WTC11 (cell line): ENCODE measurements at regions not wholly inside any gene's neighbourhood (a gene's known extent, or its start where the extent isn't known, plus 50 kb on each side); places are given as distances from the start of the nearest gene placed in this dataset.

Experiments
- ATAC-seq: fragments of 200-7000 bp; cut with Tn5 transposase; 2 replicates; pipeline ENCODE4 v1.10.0; 2021; ENCODE audit warnings: mild to moderate bottlenecking, moderate library complexity
- CTCF ChIA-PET: fragments of 300-600 bp; sonication (Branson Sonifier 250); formaldehyde crosslinking; loops from one replicate; lab custom pipeline; 2021; ENCODE audit warnings: antibody characterized with exemption; lab: Charles Lee
- POLR2A ChIA-PET: fragments of 350-600 bp; sonication (Branson Sonifier 250); formaldehyde crosslinking; loops from one replicate; lab custom pipeline; 2021; ENCODE audit warnings: antibody characterized with exemption; lab: Charles Lee
- DNase-seq: peaks from one replicate; pipeline ENCODE4 v3.0.0; 2021; ENCODE audit warnings: low spot score
- H3K27ac Mint-ChIP-seq: 2 replicates; pipeline ENCODE4 v1.8.0; 2021; ENCODE audit warnings: mixed read lengths
- H3K27me3 Mint-ChIP-seq: 2 replicates; pipeline ENCODE4 v1.8.0; 2021; ENCODE audit warnings: low read depth, mild to moderate bottlenecking, moderate library complexity, mixed read lengths
- H3K36me3 Mint-ChIP-seq: 2 replicates; pipeline ENCODE4 v1.8.0; 2021; ENCODE audit warnings: mixed read lengths
- H3K4me1 Mint-ChIP-seq: 2 replicates; pipeline ENCODE4 v1.8.0; 2022; ENCODE audit warnings: mixed read lengths
- H3K4me3 Mint-ChIP-seq: 2 replicates; pipeline ENCODE4 v1.8.0; 2021; ENCODE audit warnings: mild to moderate bottlenecking, moderate library complexity, mixed read lengths
- H3K9me3 Mint-ChIP-seq: 2 replicates; pipeline ENCODE4 v1.8.0; 2021; ENCODE audit warnings: mixed read lengths
- ATF1 ChIP-seq: sonication (generic); formaldehyde crosslinking; IDR thresholded peaks from 2 replicates; pipeline ENCODE4 v1.8.1; 2023; ENCODE audit warnings: mild to moderate bottlenecking, moderate library complexity, missing genetic modification reagents
- ELF4 ChIP-seq: sonication (generic); formaldehyde crosslinking; IDR thresholded peaks from 2 replicates; pipeline ENCODE4 v1.8.1; 2022; ENCODE audit warnings: low read depth, mild to moderate bottlenecking, moderate library complexity, missing genetic modification reagents
- ESRRA ChIP-seq: sonication (generic); formaldehyde crosslinking; IDR thresholded peaks from 2 replicates; pipeline ENCODE4 v1.8.1; 2022; ENCODE audit warnings: mild to moderate bottlenecking, missing genetic modification reagents, borderline replicate concordance
- ETV6 ChIP-seq: sonication (generic); formaldehyde crosslinking; IDR thresholded peaks from 2 replicates; pipeline ENCODE4 v1.8.1; 2022; ENCODE audit warnings: mild to moderate bottlenecking, missing genetic modification reagents
- IRF2 ChIP-seq: sonication (generic); formaldehyde crosslinking; IDR thresholded peaks from 2 replicates; pipeline ENCODE4 v1.8.0; 2022; ENCODE audit warnings: low read depth, missing genetic modification reagents, borderline replicate concordance
- NFE2L1 ChIP-seq: sonication (generic); formaldehyde crosslinking; IDR thresholded peaks from 2 replicates; pipeline ENCODE4 v1.8.1; 2023; ENCODE audit warnings: missing genetic modification reagents
- NR1H2 ChIP-seq: sonication (generic); formaldehyde crosslinking; IDR thresholded peaks from 2 replicates; pipeline ENCODE4 v1.9.0; 2021; ENCODE audit warnings: mild to moderate bottlenecking, moderate library complexity, missing genetic modification reagents
- NR2C2 ChIP-seq: sonication (generic); formaldehyde crosslinking; IDR thresholded peaks from 2 replicates; pipeline ENCODE4 v1.8.0; 2022; ENCODE audit warnings: mild to moderate bottlenecking, missing genetic modification reagents
- NR3C1 ChIP-seq: sonication (generic); formaldehyde crosslinking; conservative IDR thresholded peaks from 2 replicates; pipeline ENCODE4 v1.8.1; 2023; ENCODE audit warnings: low read depth, mild to moderate bottlenecking, missing genetic modification reagents
- SMAD4 ChIP-seq: sonication (generic); formaldehyde crosslinking; IDR thresholded peaks from 2 replicates; pipeline ENCODE4 v1.8.0; 2022; ENCODE audit warnings: mild to moderate bottlenecking, missing genetic modification reagents
- SOX15 ChIP-seq: fragments of 250-450 bp; sonication (Bioruptor Pico); IDR thresholded peaks from 2 replicates; pipeline ENCODE4 v1.9.0; 2021; ENCODE audit warnings: mild to moderate bottlenecking
- TEAD1 ChIP-seq: sonication (generic); formaldehyde crosslinking; IDR thresholded peaks from 2 replicates; pipeline ENCODE4 v1.8.0; 2022; ENCODE audit warnings: mild to moderate bottlenecking, missing genetic modification reagents
- TP53 ChIP-seq: sonication (generic); formaldehyde crosslinking; IDR thresholded peaks from 2 replicates; pipeline ENCODE4 v1.8.1; 2023; ENCODE audit warnings: mild to moderate bottlenecking, missing genetic modification reagents
- ZBTB21 ChIP-seq: sonication (generic); formaldehyde crosslinking; IDR thresholded peaks from 2 replicates; pipeline ENCODE4 v1.8.1; 2023; ENCODE audit warnings: mild to moderate bottlenecking, missing genetic modification reagents, borderline replicate concordance
- ZNF138 ChIP-seq: sonication (generic); formaldehyde crosslinking; conservative IDR thresholded peaks from 2 replicates; pipeline ENCODE4 v1.8.1; 2022; ENCODE audit warnings: mild to moderate bottlenecking, moderate library complexity, missing genetic modification reagents
- ZNF219 ChIP-seq: sonication (generic); formaldehyde crosslinking; IDR thresholded peaks from 2 replicates; pipeline ENCODE4 v1.8.0; 2023; ENCODE audit warnings: missing genetic modification reagents, mild to moderate bottlenecking, borderline replicate concordance
- ZNF263 ChIP-seq: sonication (generic); formaldehyde crosslinking; IDR thresholded peaks from 2 replicates; pipeline ENCODE4 v1.8.1; 2022; ENCODE audit warnings: low read depth, mild to moderate bottlenecking, moderate library complexity, missing genetic modification reagents
- ZNF317 ChIP-seq: sonication (generic); formaldehyde crosslinking; IDR thresholded peaks from 2 replicates; pipeline ENCODE4 v1.8.1; 2023; ENCODE audit warnings: low read depth, mild to moderate bottlenecking, moderate library complexity, missing genetic modification reagents, borderline replicate concordance
- TF ChIP-seq, protein P1 (sequence below): sonication (generic); formaldehyde crosslinking; IDR thresholded peaks from 2 replicates; pipeline ENCODE4 v1.8.0; 2022; ENCODE audit warnings: mild to moderate bottlenecking, missing genetic modification reagents
- TF ChIP-seq, protein P2 (sequence below): sonication (generic); formaldehyde crosslinking; IDR thresholded peaks from 2 replicates; pipeline ENCODE4 v1.8.1; 2022; ENCODE audit warnings: low read depth, mild to moderate bottlenecking, moderate library complexity, missing genetic modification reagents, borderline replicate concordance
- TF ChIP-seq, protein P3 (sequence below): sonication (generic); formaldehyde crosslinking; IDR thresholded peaks from 2 replicates; pipeline ENCODE4 v1.8.1; 2023; ENCODE audit warnings: mild to moderate bottlenecking, missing genetic modification reagents, borderline replicate concordance
- TF ChIP-seq, protein P4 (sequence below): sonication (generic); formaldehyde crosslinking; IDR thresholded peaks from 2 replicates; pipeline ENCODE4 v1.8.0; 2023; ENCODE audit warnings: mild to moderate bottlenecking, missing genetic modification reagents
- TF ChIP-seq, protein P5 (sequence below): sonication (generic); formaldehyde crosslinking; IDR thresholded peaks from 2 replicates; pipeline ENCODE4 v1.8.0; 2022; ENCODE audit warnings: mild to moderate bottlenecking, missing genetic modification reagents

DNA sequence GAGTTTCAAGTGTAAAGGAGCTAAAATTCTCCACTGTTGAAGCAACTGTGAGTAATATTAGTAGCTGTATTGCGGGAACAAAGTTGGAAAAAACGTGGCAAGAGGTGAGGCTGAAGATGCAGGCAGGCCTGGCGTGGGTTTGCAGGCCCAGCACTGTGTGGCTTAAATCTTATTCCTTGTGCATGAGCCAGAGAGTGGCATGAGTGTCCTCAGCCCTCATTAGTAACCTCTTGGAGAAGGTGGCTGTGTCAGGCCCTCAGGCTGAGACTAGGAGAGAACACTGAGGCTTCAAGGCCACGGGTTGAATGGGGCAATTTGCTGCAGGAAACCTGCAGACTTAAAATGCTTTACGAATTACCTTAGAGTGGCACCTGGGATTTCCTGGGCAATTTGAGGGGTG lies 372.7 kb upstream of the CITED2 start:
- Mint-ChIP-seq H3K36me3 (no peaks in the 10 kb centered on the region), H3K4me3 (no peak overlapping the region), H3K27ac (no peak overlapping the region), H3K27me3 (no peaks in the 10 kb centered on the region), H3K4me1 (no peaks in the 10 kb centered on the region), H3K9me3 (no peaks in the 10 kb centered on the region)
- no peak for TF ChIP-seq NR1H2 (CRISPR knock-in tag)
- TF ChIP-seq ZNF263 = no peak
- TF ChIP-seq, protein P1, sequence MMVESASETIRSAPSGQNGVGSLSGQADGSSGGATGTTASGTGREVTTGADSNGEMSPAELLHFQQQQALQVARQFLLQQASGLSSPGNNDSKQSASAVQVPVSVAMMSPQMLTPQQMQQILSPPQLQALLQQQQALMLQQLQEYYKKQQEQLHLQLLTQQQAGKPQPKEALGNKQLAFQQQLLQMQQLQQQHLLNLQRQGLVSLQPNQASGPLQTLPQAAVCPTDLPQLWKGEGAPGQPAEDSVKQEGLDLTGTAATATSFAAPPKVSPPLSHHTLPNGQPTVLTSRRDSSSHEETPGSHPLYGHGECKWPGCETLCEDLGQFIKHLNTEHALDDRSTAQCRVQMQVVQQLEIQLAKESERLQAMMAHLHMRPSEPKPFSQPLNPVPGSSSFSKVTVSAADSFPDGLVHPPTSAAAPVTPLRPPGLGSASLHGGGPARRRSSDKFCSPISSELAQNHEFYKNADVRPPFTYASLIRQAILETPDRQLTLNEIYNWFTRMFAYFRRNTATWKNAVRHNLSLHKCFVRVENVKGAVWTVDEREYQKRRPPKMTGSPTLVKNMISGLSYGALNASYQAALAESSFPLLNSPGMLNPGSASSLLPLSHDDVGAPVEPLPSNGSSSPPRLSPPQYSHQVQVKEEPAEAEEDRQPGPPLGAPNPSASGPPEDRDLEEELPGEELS (CRISPR knock-in tag) = no peak
- TF ChIP-seq, protein P2, sequence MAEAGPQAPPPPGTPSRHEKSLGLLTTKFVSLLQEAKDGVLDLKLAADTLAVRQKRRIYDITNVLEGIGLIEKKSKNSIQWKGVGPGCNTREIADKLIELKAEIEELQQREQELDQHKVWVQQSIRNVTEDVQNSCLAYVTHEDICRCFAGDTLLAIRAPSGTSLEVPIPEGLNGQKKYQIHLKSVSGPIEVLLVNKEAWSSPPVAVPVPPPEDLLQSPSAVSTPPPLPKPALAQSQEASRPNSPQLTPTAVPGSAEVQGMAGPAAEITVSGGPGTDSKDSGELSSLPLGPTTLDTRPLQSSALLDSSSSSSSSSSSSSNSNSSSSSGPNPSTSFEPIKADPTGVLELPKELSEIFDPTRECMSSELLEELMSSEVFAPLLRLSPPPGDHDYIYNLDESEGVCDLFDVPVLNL (CRISPR knock-in tag) = no peak
- TF ChIP-seq NR2C2 (CRISPR knock-in tag) = no peak
- TF ChIP-seq NR3C1 = no peak
- TF ChIP-seq TP53 (CRISPR knock-in tag) = no peak
- TF ChIP-seq ZNF138 (CRISPR knock-in tag) = no peak
- no peak for TF ChIP-seq ETV6 (CRISPR knock-in tag)
- no peak for TF ChIP-seq ESRRA
- TF ChIP-seq, protein P3, sequence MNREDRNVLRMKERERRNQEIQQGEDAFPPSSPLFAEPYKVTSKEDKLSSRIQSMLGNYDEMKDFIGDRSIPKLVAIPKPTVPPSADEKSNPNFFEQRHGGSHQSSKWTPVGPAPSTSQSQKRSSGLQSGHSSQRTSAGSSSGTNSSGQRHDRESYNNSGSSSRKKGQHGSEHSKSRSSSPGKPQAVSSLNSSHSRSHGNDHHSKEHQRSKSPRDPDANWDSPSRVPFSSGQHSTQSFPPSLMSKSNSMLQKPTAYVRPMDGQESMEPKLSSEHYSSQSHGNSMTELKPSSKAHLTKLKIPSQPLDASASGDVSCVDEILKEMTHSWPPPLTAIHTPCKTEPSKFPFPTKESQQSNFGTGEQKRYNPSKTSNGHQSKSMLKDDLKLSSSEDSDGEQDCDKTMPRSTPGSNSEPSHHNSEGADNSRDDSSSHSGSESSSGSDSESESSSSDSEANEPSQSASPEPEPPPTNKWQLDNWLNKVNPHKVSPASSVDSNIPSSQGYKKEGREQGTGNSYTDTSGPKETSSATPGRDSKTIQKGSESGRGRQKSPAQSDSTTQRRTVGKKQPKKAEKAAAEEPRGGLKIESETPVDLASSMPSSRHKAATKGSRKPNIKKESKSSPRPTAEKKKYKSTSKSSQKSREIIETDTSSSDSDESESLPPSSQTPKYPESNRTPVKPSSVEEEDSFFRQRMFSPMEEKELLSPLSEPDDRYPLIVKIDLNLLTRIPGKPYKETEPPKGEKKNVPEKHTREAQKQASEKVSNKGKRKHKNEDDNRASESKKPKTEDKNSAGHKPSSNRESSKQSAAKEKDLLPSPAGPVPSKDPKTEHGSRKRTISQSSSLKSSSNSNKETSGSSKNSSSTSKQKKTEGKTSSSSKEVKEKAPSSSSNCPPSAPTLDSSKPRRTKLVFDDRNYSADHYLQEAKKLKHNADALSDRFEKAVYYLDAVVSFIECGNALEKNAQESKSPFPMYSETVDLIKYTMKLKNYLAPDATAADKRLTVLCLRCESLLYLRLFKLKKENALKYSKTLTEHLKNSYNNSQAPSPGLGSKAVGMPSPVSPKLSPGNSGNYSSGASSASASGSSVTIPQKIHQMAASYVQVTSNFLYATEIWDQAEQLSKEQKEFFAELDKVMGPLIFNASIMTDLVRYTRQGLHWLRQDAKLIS (CRISPR knock-in tag) = no peak
- TF ChIP-seq ATF1 (CRISPR knock-in tag) = no peak
- TF ChIP-seq, protein P4, sequence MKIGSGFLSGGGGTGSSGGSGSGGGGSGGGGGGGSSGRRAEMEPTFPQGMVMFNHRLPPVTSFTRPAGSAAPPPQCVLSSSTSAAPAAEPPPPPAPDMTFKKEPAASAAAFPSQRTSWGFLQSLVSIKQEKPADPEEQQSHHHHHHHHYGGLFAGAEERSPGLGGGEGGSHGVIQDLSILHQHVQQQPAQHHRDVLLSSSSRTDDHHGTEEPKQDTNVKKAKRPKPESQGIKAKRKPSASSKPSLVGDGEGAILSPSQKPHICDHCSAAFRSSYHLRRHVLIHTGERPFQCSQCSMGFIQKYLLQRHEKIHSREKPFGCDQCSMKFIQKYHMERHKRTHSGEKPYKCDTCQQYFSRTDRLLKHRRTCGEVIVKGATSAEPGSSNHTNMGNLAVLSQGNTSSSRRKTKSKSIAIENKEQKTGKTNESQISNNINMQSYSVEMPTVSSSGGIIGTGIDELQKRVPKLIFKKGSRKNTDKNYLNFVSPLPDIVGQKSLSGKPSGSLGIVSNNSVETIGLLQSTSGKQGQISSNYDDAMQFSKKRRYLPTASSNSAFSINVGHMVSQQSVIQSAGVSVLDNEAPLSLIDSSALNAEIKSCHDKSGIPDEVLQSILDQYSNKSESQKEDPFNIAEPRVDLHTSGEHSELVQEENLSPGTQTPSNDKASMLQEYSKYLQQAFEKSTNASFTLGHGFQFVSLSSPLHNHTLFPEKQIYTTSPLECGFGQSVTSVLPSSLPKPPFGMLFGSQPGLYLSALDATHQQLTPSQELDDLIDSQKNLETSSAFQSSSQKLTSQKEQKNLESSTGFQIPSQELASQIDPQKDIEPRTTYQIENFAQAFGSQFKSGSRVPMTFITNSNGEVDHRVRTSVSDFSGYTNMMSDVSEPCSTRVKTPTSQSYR (CRISPR knock-in tag) = no peak
- TF ChIP-seq SMAD4 (CRISPR knock-in tag) = no peak
- no peak for TF ChIP-seq TEAD1
- DNase-seq (no peak), ATAC-seq (no peak)
- CTCF ChIA-PET = no interaction called here
- POLR2A ChIA-PET = no interaction called here

DNA sequence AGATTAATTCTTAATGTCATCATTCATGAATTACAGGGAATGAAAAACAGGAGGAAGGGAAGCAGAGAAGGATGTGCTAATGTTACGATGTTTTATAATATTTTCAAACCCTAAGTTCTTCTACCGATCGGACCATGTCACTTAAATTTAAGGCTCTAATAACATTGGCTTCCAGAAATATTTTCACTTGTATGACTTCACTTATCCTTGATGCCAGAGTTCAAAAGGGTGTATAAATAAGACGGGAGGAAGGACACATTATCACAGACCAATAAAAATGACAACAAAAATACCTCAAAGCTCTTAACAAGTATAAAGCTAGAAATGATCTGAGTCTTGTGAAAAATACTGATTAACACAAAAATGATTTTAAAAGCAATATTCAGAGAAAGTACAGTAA lies 370.4 kb upstream of the CITED2 start:
- no peaks in the 10 kb centered on the region for H3K9me3 Mint-ChIP-seq
- POLR2A ChIA-PET = no interaction called here
- no peak overlapping the region for H3K27ac Mint-ChIP-seq
- no peaks in the 10 kb centered on the region for H3K36me3 Mint-ChIP-seq
- H3K27me3 Mint-ChIP-seq = no peaks in the 10 kb centered on the region
- no peak for TF ChIP-seq ELF4 (CRISPR knock-in tag)
- no peak for TF ChIP-seq ZNF219
- no peak for TF ChIP-seq NFE2L1
- TF ChIP-seq TP53 (CRISPR knock-in tag) = no peak
- no peak for TF ChIP-seq ZBTB21 (CRISPR knock-in tag)
- no peak for TF ChIP-seq ZNF317 (CRISPR knock-in tag)
- TF ChIP-seq, protein P5, sequence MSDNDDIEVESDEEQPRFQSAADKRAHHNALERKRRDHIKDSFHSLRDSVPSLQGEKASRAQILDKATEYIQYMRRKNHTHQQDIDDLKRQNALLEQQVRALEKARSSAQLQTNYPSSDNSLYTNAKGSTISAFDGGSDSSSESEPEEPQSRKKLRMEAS (CRISPR knock-in tag) = no peak
- TF ChIP-seq SOX15 (CRISPR knock-in tag) = no peak
- TF ChIP-seq IRF2 = no peak
- TF ChIP-seq, protein P2 (CRISPR knock-in tag) = no peak
- TF ChIP-seq, all 79 proteins: peak for 0
- no peak for DNase-seq
- H3K4me3 Mint-ChIP-seq = no peak overlapping the region
- no peaks in the 10 kb centered on the region for H3K4me1 Mint-ChIP-seq
- CTCF ChIA-PET = no interaction called here
- ATAC-seq = no peak
